Fibroblast of gingiva (primary cell): ENCODE measurements at regions not wholly inside any gene's neighbourhood (a gene's known extent, or its start where the extent isn't known, plus 50 kb on each side); places are given as distances from the start of the nearest gene placed in this dataset.
"Not testable (repeated sequence)": the region's sequence is repeated elsewhere in the genome, so short reads cannot be mapped to it uniquely, and the experiment has no call there.

Source experiments
- DNase-seq: peaks from one replicate; pipeline ENCODE4 v3.0.0-alpha.2; 2011; ENCODE audit warnings: low read depth

DNA sequence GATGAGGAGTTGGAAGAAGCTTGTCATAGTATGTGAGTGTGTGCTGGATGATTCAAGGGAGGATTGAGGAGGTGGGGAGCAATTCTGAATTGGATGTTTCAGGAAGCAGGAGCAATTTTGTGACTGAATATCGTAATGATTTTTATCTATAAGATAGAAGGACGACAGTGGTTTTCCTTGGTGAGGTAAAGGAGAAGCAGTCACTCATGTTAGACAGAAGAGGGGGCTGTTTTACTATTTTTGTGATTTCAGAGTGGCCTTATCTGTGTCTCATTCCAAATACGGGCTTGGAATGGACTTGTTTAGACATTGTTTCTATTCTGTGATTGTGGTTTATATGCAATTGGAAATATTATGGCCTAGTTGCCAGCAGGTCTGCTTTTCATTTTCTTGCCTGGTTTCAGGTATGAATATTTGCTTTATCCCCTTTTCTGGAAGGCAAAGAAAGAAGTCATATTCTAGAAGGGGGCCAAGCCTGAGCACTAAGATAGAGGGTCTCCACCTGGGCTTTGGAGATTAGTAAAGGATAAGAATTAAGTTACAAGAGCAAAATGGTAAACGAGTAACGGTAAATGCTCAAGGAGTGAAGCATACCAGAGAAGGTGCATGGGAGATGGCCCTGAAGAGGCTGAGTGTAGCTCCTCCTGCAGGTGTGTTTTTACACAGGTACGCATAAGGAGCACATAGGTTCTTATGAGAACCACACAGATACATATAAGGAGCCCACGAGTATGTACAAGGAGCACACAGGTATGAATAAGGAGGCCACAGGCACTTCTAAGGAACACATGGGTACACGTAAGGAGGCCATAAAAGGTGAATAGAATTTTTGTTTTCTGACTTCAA, 124.6 kb upstream of the KCNAB1 start:
- peak; percentile 51 for DNase-seq

- no peak for DNase-seq
Measured at GRCh38 chr3:155996882-155997281, 123.5 kb upstream of the KCNAB1 start.

- not testable (repeated sequence) for DNase-seq
Measured at GRCh38 chr3:155998173-155998572, 122.2 kb upstream of the KCNAB1 start.

- DNase-seq = no peak
Measured at GRCh38 chr3:156005736-156006135, 114.6 kb upstream of the KCNAB1 start.

- DNase-seq = no peak
Measured at GRCh38 chr3:156010829-156011228, 109.5 kb upstream of the KCNAB1 start.

DNA sequence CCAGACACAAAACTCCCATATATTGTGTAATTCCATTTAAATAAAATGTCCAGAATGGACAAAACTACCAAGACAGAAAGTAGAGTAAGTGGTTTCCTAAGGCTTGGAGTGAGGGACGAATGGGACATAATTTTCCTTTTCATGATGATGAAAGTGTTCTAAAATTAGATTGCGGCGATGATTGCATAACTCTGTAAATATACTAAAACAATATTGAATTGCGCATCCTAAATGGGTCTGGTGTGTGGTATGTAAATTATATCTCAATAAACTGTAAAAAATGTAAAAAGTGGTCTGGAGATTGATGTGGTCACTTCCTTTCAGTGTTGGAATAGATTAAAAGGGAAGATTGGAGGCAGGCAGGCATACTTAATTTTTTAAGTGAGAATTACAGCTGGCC, 105.9 kb upstream of the KCNAB1 start:
- peak; percentile 54 for DNase-seq

DNA sequence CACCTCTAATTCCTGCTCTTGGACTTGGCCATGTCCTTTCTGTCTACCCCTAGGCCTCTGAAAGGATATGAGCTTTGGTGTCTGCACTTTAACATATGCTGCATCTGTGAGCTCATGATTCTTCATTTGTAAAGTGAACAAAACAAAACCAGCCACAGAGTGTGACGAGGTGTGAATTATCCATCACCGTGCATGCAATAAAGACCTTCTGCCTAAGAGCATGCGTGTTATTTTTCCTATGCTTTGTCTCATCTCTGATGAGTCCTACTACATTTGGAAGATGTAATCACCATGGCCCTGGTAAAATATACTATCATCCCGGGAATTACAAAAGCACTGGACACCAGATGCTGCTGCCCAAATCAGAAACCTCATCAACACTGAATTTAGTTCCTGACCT, 103.5 kb upstream of the KCNAB1 start:
- no peak for DNase-seq

DNA sequence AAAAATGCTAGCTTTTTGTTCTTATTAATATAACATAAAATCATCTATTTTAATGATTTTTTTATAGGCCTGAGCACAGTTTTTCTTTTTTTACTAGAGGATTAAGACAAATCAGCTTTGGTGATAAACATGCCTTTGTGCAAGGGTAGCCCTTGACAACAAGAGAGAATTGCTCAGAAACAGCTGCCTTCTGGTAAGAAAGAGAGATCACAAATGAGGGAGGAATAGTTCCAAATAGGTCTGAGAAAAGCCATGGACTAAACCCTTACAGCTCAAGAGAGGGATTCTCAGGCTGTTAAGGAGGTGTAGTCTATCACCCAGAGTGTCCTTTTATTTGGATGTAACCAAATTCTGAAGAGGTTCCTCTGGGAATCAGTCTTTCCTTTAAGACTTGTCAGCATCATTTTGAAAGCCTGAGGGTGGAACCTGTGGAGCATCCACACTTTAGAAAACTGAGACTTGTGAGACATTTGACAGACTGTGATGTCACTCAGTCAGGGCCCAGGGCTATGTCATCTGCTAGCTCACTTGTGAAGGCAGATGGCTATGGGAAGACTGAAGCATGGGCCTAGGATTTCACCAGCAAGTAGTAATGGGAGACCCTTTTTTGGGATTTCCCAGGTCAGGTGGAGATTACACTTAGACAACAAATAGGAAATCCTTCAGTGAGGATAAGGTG, 102.9 kb upstream of the KCNAB1 start:
- DNase-seq = no peak

GRCh38 chr3:156024904-156025533, 95.4 kb upstream of the KCNAB1 start:
- peak; percentile 9 for DNase-seq

DNA sequence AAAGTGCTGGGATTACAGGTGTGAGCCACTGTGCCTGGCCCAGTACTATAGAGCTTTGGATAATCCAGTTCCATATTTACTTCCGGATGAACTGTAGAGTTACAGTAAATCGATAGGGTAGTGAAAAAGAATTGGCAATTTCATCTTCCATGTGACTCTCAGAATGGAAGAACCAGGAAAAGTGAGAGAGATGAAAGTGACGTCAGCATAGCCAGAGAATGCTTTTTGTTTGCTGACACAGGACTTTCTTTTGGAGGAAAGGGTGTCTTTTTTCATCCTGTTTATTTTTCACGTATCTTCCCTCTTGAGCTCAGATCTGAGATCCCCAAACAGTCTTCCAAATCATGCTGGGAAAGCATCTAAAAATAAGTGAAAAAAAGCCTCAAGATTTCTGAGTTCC, 91.2 kb upstream of the KCNAB1 start:
- no peak for DNase-seq

DNA sequence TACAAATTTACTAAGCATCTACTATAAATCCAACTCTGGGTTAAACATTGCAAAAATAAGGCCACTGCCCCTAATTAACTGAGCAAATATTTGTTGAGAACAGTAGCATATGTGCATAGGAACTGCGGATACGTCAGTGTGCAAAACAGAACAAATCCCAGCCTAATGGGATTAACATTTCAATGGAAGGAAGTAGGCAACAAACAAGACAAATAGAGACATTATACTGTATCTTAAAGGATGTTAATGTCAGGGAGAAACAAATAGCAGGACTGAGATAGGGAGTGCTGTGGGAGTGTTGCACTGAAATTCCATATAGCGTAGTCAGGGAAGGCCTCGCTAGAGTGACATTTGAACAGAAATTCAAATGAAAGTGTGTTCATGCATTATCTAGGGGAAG, 89.7 kb upstream of the KCNAB1 start:
- DNase-seq = no peak

GRCh38 chr3:156033428-156033827, 87.0 kb upstream of the KCNAB1 start:
- no peak for DNase-seq

DNA sequence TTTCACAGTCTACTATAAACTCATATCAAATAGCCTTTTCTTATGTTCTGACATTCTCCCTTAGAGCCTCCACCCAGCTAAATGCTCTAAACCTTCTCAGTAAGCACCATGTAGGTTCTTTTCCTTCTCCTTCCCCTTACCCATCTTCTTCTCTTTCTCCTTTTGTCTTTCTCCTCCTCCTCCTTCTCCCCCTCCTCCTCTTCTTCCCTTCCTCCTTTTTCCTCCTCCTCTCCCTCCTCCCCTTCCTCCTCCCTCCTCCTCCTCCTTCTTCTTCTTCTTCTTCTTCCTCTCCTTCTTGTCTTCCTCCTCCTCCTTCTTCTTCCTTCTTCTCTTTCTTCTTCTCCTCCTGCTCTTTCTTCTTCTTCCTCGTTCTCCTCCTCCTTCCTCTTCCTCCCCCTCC, 85.2 kb upstream of the KCNAB1 start:
- no peak for DNase-seq

DNA sequence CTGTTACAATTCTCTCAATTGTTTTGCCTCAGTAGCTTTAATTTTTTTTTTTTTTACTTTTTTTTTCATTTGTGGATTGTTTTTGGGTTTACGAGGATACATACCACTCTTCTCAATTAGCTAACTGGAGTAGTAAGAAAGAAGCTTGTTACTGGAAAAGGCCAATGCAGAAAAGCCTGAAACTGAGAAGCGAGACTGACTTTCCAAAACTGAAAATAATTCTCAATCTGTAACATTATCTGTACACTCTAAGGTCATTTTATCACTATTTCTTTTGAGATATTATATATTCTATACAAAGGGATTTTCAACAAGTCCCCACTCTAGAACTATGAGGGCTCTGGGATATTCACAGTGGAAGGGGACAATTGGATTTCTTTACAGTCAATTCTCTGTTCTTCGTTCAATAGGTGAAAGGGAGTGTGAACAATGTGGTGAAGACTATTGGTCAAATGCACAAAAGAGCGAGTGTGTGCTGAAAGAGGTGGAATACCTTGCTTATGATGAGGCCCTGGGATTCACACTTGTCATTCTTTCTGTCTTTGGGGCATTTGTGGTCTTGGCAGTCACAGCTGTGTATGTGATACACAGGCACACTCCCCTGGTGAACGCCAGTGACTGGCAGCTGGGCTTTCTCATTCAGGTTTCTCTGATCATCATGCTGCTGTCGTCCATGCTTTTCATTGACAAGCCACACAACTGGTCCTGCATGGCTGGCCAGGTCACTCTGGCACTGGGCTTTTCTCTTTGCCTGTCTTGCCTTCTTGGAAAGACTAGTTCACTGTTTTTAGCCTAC, 83.9 kb upstream of the KCNAB1 start:
- no peak for DNase-seq

GRCh38 chr3:156037356-156037755, 83.0 kb upstream of the KCNAB1 start:
- DNase-seq = no peak

DNA sequence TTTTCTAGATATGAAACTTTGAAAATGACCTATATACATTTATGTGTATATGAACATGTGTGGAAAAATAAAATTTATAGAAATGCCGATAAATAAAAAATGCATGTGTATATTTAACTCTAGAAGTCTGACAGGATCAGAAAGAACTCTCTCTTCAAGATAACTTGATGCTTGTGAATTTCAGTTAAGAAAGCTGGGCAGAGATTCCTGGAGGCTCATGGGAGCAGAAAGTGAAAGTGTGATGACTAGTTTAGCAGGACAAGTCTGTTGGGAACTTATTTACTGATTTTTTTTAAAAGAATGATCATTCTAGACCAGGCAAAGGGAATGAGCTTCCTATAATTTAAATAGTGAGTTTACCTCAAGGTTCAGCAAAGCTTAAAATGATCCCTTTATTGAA, 81.5 kb upstream of the KCNAB1 start:
- no peak for DNase-seq

DNA sequence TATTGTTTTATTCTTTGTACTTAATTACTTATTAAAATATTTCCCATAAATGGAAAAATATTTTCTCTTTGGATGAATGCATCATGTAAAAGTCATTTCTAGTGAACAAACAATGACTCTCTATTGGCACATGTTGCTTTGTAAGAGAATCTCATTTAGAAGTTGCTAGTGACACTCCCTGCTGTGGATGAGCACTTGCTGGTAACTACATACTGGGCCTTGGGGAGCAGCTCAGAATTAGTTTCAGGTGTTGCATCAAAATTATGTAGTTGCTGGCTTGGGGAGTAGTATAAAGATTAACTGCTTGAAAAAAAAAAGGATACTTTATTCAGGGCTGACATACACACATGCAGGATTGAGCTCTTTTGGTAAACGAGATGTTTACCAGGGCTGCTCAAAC, 80.3 kb upstream of the KCNAB1 start:
- no peak for DNase-seq

- DNase-seq = not testable (repeated sequence)
Measured at GRCh38 chr3:156041216-156041841, 79.0 kb upstream of the KCNAB1 start.

- DNase-seq = not testable (repeated sequence)
Measured at GRCh38 chr3:156041856-156042255, 78.5 kb upstream of the KCNAB1 start.

DNA sequence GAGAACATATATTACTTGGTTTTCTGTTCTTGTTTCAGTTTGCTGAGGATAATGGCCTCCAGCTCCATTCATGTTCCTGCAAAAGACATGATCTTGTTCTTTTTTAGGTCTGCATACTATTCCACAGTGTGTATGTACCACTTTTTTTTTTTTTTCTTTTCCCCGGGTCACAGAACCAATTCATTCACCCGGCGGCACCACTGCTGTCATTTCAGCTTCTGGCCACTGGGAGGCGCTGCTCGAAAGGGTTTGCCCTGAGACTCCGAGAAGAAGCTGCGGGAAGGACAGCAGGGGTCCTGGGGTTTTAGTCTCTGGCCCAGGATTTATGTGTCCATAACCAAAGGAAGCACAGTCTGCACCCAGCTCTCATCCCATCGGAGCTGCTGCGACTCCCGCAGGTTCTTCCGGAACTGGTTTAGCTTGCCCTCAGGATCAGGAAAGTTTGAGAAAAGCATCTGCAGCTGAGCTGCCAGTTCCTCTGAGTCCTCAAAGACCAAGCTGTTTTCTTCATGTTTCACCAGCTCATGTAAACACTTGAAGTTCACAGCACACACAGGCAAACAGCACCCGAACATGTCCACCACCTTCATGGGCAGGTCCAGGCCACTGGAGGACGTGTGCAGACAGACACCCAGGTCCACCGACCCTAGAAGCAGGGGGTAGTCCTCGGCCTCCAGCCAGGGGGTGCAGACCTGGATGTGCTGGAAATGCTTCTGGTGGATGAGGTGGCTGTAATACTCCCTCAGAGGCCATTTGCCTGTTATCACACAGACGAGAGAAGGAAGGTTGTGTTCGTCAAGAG, 76.3 kb upstream of the KCNAB1 start:
- DNase-seq = peak; percentile 3

GRCh38 chr3:156044634-156044975, 75.8 kb upstream of the KCNAB1 start:
- no peak for DNase-seq
